HCT116 (cell line): ENCODE measurements at regions not wholly inside any gene's neighbourhood (a gene's known extent, or its start where the extent isn't known, plus 50 kb on each side); places are given as distances from the start of the nearest gene placed in this dataset.

ENCODE experiments used
- POLR2A ChIP-seq: IDR thresholded peaks from 2 replicates; pipeline ENCODE4 v1.7.0; 2011; ENCODE audit warnings: borderline replicate concordance; ENCODE audit not compliant: insufficient read depth, insufficient read length; ENCODE audit errors: extremely low read depth
- YY1 ChIP-seq: IDR thresholded peaks from 2 replicates; pipeline ENCODE4 v1.6.1; 2011; ENCODE audit warnings: low read length, low read depth, moderate library complexity, mild to moderate bottlenecking; ENCODE audit not compliant: insufficient replicate concordance; ENCODE audit errors: extremely low read depth
- TF ChIP-seq, protein P1 (sequence below), 3 experiments: fragments of 200-600 bp in 1 of 3; sonication (generic) in 1 of 3; IDR thresholded peaks in 2 of 3; conservative IDR thresholded peaks in 1 of 3; 2 replicates each; pipeline ENCODE4 v1.5.1; 2012 to 2017; ENCODE audit warnings: low read depth in 2 of 3, low read length in 2 of 3, antibody characterized with exemption in 1 of 3, borderline replicate concordance in 1 of 3, control low read depth in 1 of 3, mild to moderate bottlenecking in 1 of 3, mixed read lengths in 1 of 3, mixed run types in 1 of 3, moderate library complexity in 1 of 3; ENCODE audit not compliant: insufficient read depth in 1 of 3
- TF ChIP-seq, protein P2 (sequence below): IDR thresholded peaks from 2 replicates; pipeline ENCODE4 v1.6.1; 2012

DNA sequence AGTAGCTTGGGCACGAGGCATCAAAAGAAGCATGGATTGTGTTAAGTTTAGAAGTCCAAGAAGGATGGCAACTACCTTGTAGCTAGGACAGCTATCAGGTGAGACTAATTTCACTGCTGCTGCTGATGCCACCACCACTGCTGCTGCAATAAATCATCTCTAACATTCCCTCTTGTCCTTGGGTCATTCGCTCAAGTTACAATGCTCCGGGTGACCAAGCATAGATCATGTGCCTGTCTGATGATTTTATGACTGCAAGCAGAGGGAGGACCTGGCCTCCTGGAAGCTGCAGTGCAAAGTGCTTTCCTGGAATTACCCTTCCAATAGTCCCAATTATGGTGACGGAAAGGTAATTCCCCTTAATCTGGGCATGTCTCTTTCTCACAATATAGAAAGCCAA is 334.4 kb downstream of the PRELID2 start:
- TF ChIP-seq, protein P1, sequence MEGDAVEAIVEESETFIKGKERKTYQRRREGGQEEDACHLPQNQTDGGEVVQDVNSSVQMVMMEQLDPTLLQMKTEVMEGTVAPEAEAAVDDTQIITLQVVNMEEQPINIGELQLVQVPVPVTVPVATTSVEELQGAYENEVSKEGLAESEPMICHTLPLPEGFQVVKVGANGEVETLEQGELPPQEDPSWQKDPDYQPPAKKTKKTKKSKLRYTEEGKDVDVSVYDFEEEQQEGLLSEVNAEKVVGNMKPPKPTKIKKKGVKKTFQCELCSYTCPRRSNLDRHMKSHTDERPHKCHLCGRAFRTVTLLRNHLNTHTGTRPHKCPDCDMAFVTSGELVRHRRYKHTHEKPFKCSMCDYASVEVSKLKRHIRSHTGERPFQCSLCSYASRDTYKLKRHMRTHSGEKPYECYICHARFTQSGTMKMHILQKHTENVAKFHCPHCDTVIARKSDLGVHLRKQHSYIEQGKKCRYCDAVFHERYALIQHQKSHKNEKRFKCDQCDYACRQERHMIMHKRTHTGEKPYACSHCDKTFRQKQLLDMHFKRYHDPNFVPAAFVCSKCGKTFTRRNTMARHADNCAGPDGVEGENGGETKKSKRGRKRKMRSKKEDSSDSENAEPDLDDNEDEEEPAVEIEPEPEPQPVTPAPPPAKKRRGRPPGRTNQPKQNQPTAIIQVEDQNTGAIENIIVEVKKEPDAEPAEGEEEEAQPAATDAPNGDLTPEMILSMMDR (IDR thresholded peaks at IDR 0.05 in 2 of 3, conservative IDR thresholded peaks at IDR 0.05 in 1 of 3; ENCODE audit: borderline replicate concordance in 1 of 3, insufficient read depth in 1 of 3, low read depth in 2 of 3, low read length in 2 of 3): no peak
- TF ChIP-seq POLR2A: no peak
- TF ChIP-seq YY1: no peak
- TF ChIP-seq, protein P2, sequence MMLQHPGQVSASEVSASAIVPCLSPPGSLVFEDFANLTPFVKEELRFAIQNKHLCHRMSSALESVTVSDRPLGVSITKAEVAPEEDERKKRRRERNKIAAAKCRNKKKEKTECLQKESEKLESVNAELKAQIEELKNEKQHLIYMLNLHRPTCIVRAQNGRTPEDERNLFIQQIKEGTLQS: no peak
